Activated CD4-positive, alpha-beta T cell treated with anti-CD3 and anti-CD28 coated beads, Interleukin-2, amount 50 U/mL, for 24 hours (primary cell): ENCODE measurements at regions not wholly inside any gene's neighbourhood (a gene's known extent, or its start where the extent isn't known, plus 50 kb on each side); places are given as distances from the start of the nearest gene placed in this dataset.

Source experiments
- DNase-seq, 2 donors: peaks; one replicate each; pipeline ENCODE4 v3.0.0-alpha.2; 2020; ENCODE audit warnings: low read depth in 1 of 2, low spot score in 1 of 2

DNA sequence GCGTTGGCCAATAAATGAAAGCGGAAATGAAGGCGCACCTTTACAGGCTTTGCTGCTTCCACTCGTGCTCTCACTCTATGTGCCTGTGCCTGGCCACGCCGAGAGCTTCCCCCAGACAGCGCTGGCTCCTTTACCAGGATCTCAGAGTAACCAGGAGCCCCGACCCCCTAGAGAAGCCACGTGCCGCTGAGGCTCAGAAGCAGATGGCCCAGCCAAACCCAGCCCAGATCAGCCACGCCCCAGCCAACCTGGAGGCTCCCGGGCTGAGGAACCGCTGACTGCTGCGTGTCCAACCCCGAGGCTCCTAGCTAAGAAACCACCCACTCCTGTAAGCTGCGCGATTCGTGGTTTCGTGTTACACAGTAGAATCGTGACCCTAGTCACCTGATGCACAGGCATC lies 199.3 kb downstream of the NCK2 start:
- no peak for DNase-seq
